ENCODE measurements at regions not wholly inside any gene's neighbourhood (a gene's known extent, or its start where the extent isn't known, plus 50 kb on each side); places are given as distances from the start of the nearest gene placed in this dataset.

DNA sequence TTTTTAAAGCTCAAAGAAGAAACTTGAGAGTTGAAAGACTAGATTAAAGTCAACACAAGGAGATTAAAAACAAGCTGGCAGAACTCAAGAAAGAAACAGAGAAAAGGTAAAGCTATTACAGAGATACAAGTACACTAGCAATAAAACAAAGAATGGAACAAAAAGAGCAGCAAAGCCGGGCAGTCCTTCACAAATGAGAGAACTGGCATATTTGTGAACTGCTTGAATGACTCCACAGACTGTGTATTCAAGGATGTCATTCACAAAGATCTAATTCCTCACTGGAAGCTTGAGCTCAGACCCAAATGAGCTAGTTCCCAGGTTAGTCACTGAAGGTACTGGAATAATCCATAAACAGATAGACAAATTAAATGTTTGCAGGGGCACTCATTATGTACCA is 318.0 kb downstream of the MYCN start:
- DNase-seq, result no peak

DNA sequence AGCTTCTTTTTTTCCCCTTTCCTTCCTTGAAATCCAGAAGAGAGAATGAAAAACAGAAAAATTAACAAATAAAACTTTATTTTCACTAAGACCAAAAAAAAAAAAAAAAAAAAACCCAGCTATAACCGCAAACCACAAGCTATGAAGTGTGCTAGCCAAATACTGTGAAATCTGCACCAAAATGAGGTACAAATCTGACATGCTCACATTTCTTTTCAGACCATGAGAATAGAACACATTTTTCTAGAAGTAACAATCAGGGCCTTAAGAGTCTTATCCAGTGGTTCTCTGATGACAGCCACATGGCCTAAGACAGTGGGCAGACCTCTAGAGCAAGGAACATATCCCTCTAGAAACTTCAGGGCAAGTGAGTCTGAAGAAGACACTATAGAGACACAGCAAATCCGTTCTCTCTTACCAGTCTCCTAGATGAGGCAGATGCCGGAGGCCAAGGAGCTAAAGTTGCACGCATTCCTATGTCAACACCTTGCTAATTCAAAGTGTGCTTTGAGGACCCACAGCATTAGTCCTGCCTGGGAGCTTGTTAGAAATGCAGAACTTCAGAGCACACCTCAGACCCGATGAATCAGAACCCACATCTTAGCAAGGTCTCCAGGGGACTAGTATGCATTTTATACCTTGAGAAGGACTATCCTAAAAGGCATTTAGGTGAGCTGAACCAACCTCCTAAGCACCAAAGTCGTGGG is 317.1 kb downstream of the MYCN start:
- TF ChIP-seq JUND (IDR thresholded peaks at IDR 0.05) (no peak), USF1 (IDR thresholded peaks at IDR 0.05; ENCODE audit: borderline replicate concordance, low read depth) (no peak), RFX5 (IDR thresholded peaks at IDR 0.05; ENCODE audit: low read length) (no peak), YY1 (IDR thresholded peaks at IDR 0.05; ENCODE audit: low read depth) (no peak), NRF1 (IDR thresholded peaks at IDR 0.05; ENCODE audit: low read depth, low read length) (no peak), EZH2phosphoT487 (IDR thresholded peaks at IDR 0.05; ENCODE audit: borderline replicate concordance, low read depth) (no peak), RAD21 (IDR thresholded peaks at IDR 0.05; ENCODE audit: low read length) (no peak), NFIC (IDR thresholded peaks at IDR 0.05; ENCODE audit: borderline replicate concordance) (no peak), ELF1 (IDR thresholded peaks at IDR 0.05) (no peak), RCOR1 (IDR thresholded peaks at IDR 0.05; ENCODE audit: low read length) (no peak), GATA2 (CRISPR knock-in tag; IDR thresholded peaks at IDR 0.05) (no peak), MEF2A (IDR thresholded peaks at IDR 0.05; ENCODE audit: borderline replicate concordance, low read depth) (no peak), TAF1 (IDR thresholded peaks at IDR 0.05; ENCODE audit: borderline replicate concordance, low read depth, low read length) (no peak), MAX (IDR thresholded peaks at IDR 0.05; ENCODE audit: low read depth) (no peak), SIN3A (IDR thresholded peaks at IDR 0.05; ENCODE audit: borderline replicate concordance, low read depth, low read length) (no peak)
- TF ChIP-seq, protein P1, sequence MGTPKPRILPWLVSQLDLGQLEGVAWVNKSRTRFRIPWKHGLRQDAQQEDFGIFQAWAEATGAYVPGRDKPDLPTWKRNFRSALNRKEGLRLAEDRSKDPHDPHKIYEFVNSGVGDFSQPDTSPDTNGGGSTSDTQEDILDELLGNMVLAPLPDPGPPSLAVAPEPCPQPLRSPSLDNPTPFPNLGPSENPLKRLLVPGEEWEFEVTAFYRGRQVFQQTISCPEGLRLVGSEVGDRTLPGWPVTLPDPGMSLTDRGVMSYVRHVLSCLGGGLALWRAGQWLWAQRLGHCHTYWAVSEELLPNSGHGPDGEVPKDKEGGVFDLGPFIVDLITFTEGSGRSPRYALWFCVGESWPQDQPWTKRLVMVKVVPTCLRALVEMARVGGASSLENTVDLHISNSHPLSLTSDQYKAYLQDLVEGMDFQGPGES (IDR thresholded peaks at IDR 0.05; ENCODE audit: low read depth, low read length), result no peak
- Histone ChIP-seq H3K9ac (no peak overlapping the region), H3F3A (replicated peaks; ENCODE audit: insufficient read depth) (no peaks in the 10 kb centered on the region), H3K9me3 (peaks cover 3% of the 10 kb centered on the region; the same call in 1 of the 2 replicates), H3K36me3 (replicated peaks in 1 of 2; ENCODE audit: control insufficient read depth in 1 of 2, insufficient read depth in 2 of 2, low read length in 1 of 2) (peaks cover 0 to 4% of the 10 kb centered on the region in 2 experiments), H3K4me1 (ENCODE audit: control insufficient read depth in 1 of 2, insufficient read depth in 2 of 2, low read depth in 1 of 2, low read length in 1 of 2) (no peaks in the 10 kb centered on the region), H3K4me2 (no peak overlapping the region), H3K79me2 (ENCODE audit: insufficient read depth) (no peaks in the 10 kb centered on the region), H4K20me1 (ENCODE audit: insufficient read depth) (no peaks in the 10 kb centered on the region), H3K9me2 (no peaks in the 10 kb centered on the region), H3K27me3 (ENCODE audit: insufficient read depth) (no peaks in the 10 kb centered on the region), H2AFZ (ENCODE audit: low read depth) (no peak overlapping the region), H3K4me3 (ENCODE audit: low read depth in 2 of 2, low read length in 1 of 2) (no peak overlapping the region), H3K27ac (ENCODE audit: low read depth in 2 of 2, low read length in 1 of 2) (no peak overlapping the region)
- WGBS (ENCODE audit: low lambda C conversion rate), result 26% methylated on average over 6 of the region's 6 CpGs
- CTCF ChIA-PET, result interaction anchor here (1.2 to 1.3 kb wide), 2 partner anchors 16 to 230 kb away, joined by 3 to 4 read pairs; no protein-coding TSS in a partner anchor
- no peak for DNase-seq
- POLR2A ChIA-PET, result no interaction called here

More for the DNA sequence above, 318.0 kb downstream of the MYCN start:
- Histone ChIP-seq H2AFZ (ENCODE audit: low read depth) (no peak overlapping the region), H4K20me1 (ENCODE audit: insufficient read depth) (no peaks in the 10 kb centered on the region), H3K9me3 (peaks cover 3% of the 10 kb centered on the region; the same call in 1 of the 2 replicates), H3K9ac (no peak overlapping the region), H3K4me1 (ENCODE audit: control insufficient read depth in 1 of 2, insufficient read depth in 2 of 2, low read depth in 1 of 2, low read length in 1 of 2) (no peaks in the 10 kb centered on the region), H3K36me3 (replicated peaks in 1 of 2; ENCODE audit: control insufficient read depth in 1 of 2, insufficient read depth in 2 of 2, low read length in 1 of 2) (peaks cover 0 to 4% of the 10 kb centered on the region in 2 experiments), H3K9me2 (no peaks in the 10 kb centered on the region), H3F3A (replicated peaks; ENCODE audit: insufficient read depth) (no peaks in the 10 kb centered on the region), H3K79me2 (ENCODE audit: insufficient read depth) (no peaks in the 10 kb centered on the region), H3K27me3 (ENCODE audit: insufficient read depth) (no peaks in the 10 kb centered on the region), H3K4me3 (ENCODE audit: low read depth in 2 of 2, low read length in 1 of 2) (no peak overlapping the region), H3K27ac (ENCODE audit: low read depth in 2 of 2, low read length in 1 of 2) (no peak overlapping the region), H3K4me2 (no peak overlapping the region)
- ChIA-PET CTCF (interaction anchor here (1.2 to 1.3 kb wide), 2 partner anchors 15 to 229 kb away, joined by 3 to 4 read pairs; no protein-coding TSS in a partner anchor), POLR2A (no interaction called here)
- 9% methylated on average over 1 of the region's 1 CpG for WGBS (ENCODE audit: low lambda C conversion rate)
- TF ChIP-seq FOSL2 (IDR thresholded peaks at IDR 0.05; ENCODE audit: borderline replicate concordance, low read depth), result no peak
